ENCODE measurements at regions not wholly inside any gene's neighbourhood (a gene's known extent, or its start where the extent isn't known, plus 50 kb on each side); places are given as distances from the start of the nearest gene placed in this dataset.

- H3K4me2 ChIP-seq (replicated peaks; ENCODE audit: low read depth, low read length, poor library complexity, severe bottlenecking) = no peak overlapping the region
- TF ChIP-seq EZH2 (IDR thresholded peaks at IDR 0.05; ENCODE audit: borderline replicate concordance, insufficient read depth, low read depth, low read length, poor library complexity, severe bottlenecking) (no peak), CTCF (IDR thresholded peaks at IDR 0.05) (no peak)
- POLR2A ChIA-PET = no interaction called here
- no peak overlapping the region for H3K4me3 Mint-ChIP-seq
- no peaks in the 10 kb centered on the region for H3K27me3 Mint-ChIP-seq
- H3K27me3 ChIP-seq (replicated peaks in 1 of 4; ENCODE audit: control extremely low read depth in 1 of 4, control insufficient read depth in 3 of 4, insufficient read depth in 4 of 4, low read length in 3 of 4) = no peaks in the 10 kb centered on the region
- intact Hi-C loops (cut with micrococcal nuclease) = no loop called here
- no peak for DNase-seq
- H3K4me1 Mint-ChIP-seq = peaks cover 3% of the 10 kb centered on the region
- no peaks in the 10 kb centered on the region for H3K36me3 ChIP-seq (replicated peaks in 1 of 2; ENCODE audit: control extremely low read depth in 1 of 2, control insufficient read depth in 1 of 2, extremely low read depth in 1 of 2, insufficient read depth in 2 of 2, low read length in 1 of 2)
- H3K4me3 ChIP-seq (ENCODE audit: control extremely low read depth in 1 of 5, extremely low read depth in 1 of 5, insufficient read depth in 1 of 5, low read depth in 2 of 5, low read length in 4 of 5) = no peak overlapping the region
- no peak overlapping the region for H2AFZ ChIP-seq (ENCODE audit: insufficient read depth, low read depth, low read length, poor library complexity, severe bottlenecking)
- ATAC-seq (ENCODE audit: low read depth) = no peak
- no peak overlapping the region for H3K27ac ChIP-seq (ENCODE audit: low read length in 2 of 2)
- H3K79me2 ChIP-seq (ENCODE audit: control insufficient read depth, insufficient read depth, low read length) = no peaks in the 10 kb centered on the region
- CTCF ChIA-PET = no interaction called here
- H3K9me3 ChIP-seq (ENCODE audit: control extremely low read depth in 1 of 3, control insufficient read depth in 2 of 3, insufficient read depth in 1 of 3, low read length in 2 of 3) = no peaks in the 10 kb centered on the region
- no peaks in the 10 kb centered on the region for H3K9me3 Mint-ChIP-seq (ENCODE audit: insufficient read depth)
- WGBS (ENCODE audit: insufficient coverage) = no CpG with 5 or more reads among the region's 3 CpGs
- H3K9ac ChIP-seq (ENCODE audit: low read length) = no peak overlapping the region
- H3K4me1 ChIP-seq (ENCODE audit: control insufficient read depth in 2 of 2, insufficient read depth in 2 of 2, low read length in 2 of 2) = no peaks in the 10 kb centered on the region
- no peak overlapping the region for H3K27ac Mint-ChIP-seq
- no peaks in the 10 kb centered on the region for H4K20me1 ChIP-seq (ENCODE audit: control insufficient read depth, insufficient read depth, low read length, poor library complexity, severe bottlenecking)
These were observed 161.5 kb upstream of the AGR3 start for GRCh38 chr7:17043012-17043877.

GRCh38 chr7:17044396-17044795 lies 162.6 kb upstream of the AGR3 start:
- POLR2A ChIA-PET = no interaction called here
- no peaks in the 10 kb centered on the region for H3K9me3 Mint-ChIP-seq (ENCODE audit: insufficient read depth)

More at GRCh38 chr7:17044396-17044795, 162.6 kb upstream of the AGR3 start:
- CTCF ChIA-PET = no interaction called here
- no peak for TF ChIP-seq CTCF (IDR thresholded peaks at IDR 0.05)
- no peak for TF ChIP-seq EZH2 (IDR thresholded peaks at IDR 0.05; ENCODE audit: borderline replicate concordance, insufficient read depth, low read depth, low read length, poor library complexity, severe bottlenecking)
- no peak overlapping the region for H2AFZ ChIP-seq (ENCODE audit: insufficient read depth, low read depth, low read length, poor library complexity, severe bottlenecking)
- H3K4me3 ChIP-seq (ENCODE audit: control extremely low read depth in 1 of 5, extremely low read depth in 1 of 5, insufficient read depth in 1 of 5, low read depth in 2 of 5, low read length in 4 of 5) = no peak overlapping the region
- no peak overlapping the region for H3K4me2 ChIP-seq (replicated peaks; ENCODE audit: low read depth, low read length, poor library complexity, severe bottlenecking)
- no peak overlapping the region for H3K27ac ChIP-seq (ENCODE audit: low read length in 2 of 2)
- H3K9me3 ChIP-seq (ENCODE audit: control extremely low read depth in 1 of 3, control insufficient read depth in 2 of 3, insufficient read depth in 1 of 3, low read length in 2 of 3) = no peaks in the 10 kb centered on the region
- H3K4me1 Mint-ChIP-seq = peaks cover 3% of the 10 kb centered on the region
- H3K9ac ChIP-seq (ENCODE audit: low read length) = no peak overlapping the region
- WGBS (ENCODE audit: insufficient coverage) = 92% methylated on average over 2 of the region's 2 CpGs
- intact Hi-C loops (cut with micrococcal nuclease) = no loop called here
- no peak for DNase-seq
- ATAC-seq (ENCODE audit: low read depth) = no peak
- no peaks in the 10 kb centered on the region for H3K4me1 ChIP-seq (ENCODE audit: control insufficient read depth in 2 of 2, insufficient read depth in 2 of 2, low read length in 2 of 2)
- no peaks in the 10 kb centered on the region for H3K79me2 ChIP-seq (ENCODE audit: control insufficient read depth, insufficient read depth, low read length)
- H3K4me3 Mint-ChIP-seq = no peak overlapping the region
- no peaks in the 10 kb centered on the region for H3K27me3 ChIP-seq (replicated peaks in 1 of 4; ENCODE audit: control extremely low read depth in 1 of 4, control insufficient read depth in 3 of 4, insufficient read depth in 4 of 4, low read length in 3 of 4)
- no peaks in the 10 kb centered on the region for H3K27me3 Mint-ChIP-seq
- H3K36me3 ChIP-seq (replicated peaks in 1 of 2; ENCODE audit: control extremely low read depth in 1 of 2, control insufficient read depth in 1 of 2, extremely low read depth in 1 of 2, insufficient read depth in 2 of 2, low read length in 1 of 2) = no peaks in the 10 kb centered on the region
- no peak overlapping the region for H3K27ac Mint-ChIP-seq
- H4K20me1 ChIP-seq (ENCODE audit: control insufficient read depth, insufficient read depth, low read length, poor library complexity, severe bottlenecking) = no peaks in the 10 kb centered on the region

Measured in B cell (primary cell).